ENCODE measurements at regions not wholly inside any gene's neighbourhood (a gene's known extent, or its start where the extent isn't known, plus 50 kb on each side); places are given as distances from the start of the nearest gene placed in this dataset.
"Not testable (repeated sequence)": the region's sequence is repeated elsewhere in the genome, so short reads cannot be mapped to it uniquely, and the experiment has no call there.

DNA sequence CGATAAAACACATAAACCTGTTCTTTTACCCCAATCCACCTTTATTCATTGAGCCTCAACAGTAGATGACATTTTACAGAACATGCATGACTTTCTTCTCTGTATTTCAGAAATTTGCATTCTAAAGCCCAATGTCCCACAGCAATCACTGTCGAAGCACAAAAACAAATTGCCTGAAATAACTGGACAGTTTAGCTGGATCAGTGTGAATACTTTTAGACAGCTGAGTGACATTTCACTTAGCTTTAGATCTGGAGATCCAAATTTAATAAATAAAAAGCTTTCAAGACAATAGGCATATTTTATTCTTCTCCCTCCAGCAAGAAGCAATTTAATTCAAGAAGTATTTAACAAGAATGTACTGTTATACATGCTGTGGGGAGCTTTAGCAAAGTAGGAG is 109.1 kb upstream of the FSCB start:
- no peak for DNase-seq

DNA sequence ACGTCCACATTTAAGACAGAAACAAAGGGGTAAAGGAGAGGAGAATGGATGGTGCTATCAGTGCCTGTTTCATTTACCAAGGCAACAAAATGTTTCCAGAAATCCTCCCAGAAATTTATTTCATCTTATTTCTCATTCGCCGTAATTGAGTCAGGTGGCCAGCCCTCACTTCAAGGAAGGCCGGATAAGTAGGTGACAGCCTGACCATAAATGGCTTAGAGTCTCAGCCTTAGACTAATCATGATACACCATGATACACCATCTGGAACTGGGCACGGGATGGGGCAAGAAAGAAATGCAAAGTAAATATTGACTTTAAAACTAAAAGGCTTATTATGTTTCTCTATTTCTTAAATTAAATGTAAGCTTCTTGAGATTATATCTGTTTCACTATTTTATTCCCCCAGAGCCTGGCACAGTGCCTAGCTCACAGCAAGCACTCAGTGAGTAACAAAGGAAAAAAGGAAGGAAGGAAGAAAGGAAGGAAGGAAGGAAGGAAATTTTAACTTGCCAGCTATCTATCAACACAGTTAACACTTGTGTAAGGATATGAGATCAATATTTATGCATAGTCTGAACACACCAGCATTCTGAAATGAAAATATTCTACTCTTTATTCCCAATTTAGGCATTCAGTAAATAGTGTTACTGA is 106.1 kb upstream of the FSCB start:
- DNase-seq: no peak

DNA sequence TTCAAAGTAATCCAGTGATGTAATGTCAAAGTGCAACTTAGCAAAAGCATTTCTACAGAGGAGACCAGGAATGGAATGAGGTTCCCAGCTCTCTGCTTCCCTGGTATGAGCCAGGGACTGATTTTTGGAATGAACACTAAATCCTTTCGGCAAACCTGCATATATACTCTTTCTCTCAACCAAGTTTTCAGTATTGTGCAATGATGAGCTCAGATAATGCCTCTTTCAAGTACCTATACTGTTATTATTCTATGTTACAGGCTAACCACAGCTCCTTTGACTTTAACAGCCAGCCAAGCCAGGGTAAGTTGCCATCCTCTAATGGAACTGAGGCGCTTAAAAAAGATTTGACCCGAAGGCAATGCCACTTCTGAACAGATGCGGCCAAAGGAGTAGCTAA is 104.9 kb upstream of the FSCB start:
- no peak for DNase-seq

DNA sequence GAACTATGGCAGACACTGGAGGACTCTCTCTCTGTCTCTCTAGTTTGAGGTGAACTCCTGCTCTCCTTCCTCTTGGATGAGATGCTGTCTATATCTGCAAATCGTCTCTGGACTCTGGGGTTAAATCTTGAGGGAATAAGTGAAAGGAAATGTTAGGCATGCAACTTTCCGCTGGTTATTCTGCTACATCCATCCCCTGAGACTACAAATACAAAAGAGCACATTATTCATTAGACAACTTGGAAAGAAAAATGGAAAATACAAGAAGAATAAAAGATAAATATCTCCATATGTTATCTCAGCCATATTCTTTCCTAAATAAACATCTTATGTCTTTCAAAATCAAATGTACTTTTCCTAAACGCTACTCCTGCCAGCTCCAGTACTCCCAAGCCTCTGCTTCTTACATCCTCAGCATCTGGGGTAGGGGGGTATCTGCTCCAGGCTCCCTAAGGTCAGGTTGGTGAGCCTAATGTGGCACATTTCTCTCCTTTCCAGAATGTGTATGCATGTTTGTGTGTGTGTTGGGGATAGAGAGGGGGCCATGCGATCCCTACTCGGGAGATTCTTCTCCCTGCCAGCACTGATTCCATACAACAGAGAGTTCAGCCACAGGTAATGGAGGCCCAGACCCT is 102.9 kb upstream of the FSCB start:
- no peak for DNase-seq

DNA sequence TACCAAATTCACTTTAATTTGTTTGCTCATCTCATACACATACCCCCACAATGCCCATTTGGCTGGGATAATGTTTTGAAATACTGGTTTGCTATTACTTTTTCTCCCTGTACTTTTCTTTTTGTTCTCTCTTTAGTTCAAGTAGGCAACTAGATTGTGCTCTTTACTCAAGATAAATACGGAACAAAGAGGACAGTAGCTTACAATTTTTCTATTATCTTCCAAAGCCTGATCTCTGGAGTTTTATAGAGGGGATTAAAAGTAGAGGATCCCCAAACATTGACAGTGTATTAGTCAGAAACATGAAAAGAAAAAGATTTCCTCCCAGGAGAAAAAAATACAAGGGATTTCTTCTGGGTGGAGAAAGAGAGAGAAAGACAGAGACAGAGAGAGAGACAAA is 102.1 kb upstream of the FSCB start:
- DNase-seq: no peak

DNA sequence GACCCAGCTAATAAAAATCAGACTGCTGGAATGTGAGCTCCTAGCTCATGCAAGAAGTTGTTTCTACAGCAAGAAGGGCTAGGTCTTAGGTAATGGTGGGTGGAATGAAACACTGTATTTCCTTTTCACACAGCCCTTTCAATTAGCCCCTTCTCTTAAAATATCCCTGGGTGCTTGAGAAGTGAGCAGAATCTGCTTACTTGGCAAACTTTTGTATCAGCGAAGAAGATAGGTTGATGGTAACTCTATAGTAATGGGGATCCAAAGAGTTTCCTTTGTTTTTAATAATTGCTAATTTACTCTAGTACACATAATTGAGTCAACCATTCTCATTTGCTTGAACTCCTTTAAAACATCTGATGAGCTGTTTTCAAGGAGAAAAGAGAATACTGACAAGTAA is 100.6 kb upstream of the FSCB start:
- no peak for DNase-seq

DNA sequence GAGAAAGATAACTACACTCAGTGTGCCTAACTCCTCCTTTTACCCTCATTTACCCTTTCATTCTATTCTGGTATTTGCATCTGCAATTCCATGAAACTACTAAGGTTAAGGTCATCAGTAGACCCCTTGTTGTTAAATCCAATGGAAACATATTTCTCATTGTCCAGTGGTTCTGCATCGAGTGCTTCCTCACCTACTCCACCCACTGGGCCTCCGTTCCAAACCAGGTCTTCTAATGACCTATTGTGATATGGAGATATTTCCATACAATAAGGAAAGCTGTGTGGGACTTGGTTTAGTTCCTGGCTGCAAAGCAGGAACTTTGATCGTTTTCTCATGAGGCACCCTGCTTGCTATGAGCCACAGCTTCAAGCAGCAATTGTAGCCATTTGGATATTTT is 99.5 kb upstream of the FSCB start:
- no peak for DNase-seq

DNA sequence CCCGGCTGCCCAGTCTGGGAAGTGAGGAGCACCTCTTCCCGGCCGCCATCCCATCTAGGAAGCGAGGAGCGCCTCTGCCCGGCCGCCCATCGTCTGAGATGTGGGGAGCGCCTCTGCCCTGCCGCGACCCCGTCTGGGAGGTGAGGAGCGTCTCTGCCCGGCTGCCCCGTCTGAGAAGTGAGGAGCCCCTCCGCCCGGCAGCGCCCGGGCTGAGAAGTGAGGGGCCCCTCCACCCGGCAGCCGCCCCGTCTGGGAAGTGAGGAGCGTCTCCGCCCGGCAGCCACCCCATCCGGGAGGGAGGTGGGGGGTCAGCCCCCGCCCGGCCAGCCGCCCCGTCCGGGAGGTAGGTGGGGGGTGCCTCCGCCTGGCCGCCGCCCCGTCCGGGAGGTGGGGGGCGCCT is 94.2 kb upstream of the FSCB start:
- DNase-seq: not testable (repeated sequence)

DNA sequence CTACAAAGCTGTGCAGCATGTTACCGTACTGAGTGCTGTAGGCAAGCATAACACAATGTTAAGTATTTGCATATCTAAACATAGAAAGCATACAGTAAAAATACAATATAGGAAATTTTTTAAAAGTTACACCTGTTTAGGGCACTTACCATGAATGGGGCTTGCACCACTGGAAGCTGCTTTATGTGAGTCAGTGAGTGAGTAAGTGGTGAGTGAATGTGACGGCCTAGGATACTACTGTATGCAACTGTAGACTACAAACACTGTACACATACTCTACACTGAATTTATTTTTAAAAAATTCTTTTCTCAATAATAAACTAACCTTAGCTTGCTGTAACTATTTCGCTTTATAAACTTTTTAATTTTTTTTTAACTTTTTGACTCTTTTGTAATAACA is 82.1 kb upstream of the FSCB start:
- no peak for DNase-seq

DNA sequence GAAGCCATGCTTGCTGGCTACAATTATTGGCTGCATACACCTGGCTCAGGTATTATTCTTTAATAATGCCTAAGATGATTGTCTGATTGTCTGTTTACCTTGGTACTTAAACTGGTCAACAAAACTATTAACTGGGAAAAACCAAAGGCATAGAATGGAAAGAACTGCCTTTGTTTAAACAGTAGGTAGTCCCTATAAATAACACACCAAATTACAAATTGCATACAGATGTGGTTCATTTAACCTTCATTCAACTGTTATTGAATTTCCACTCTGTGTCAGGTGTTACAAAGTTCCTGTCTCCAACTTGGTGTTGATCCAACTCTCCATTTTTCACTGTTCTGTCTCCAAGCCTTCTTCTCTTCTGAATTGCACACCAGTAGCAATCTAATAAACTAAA is 79.8 kb upstream of the FSCB start:
- no peak for DNase-seq

DNA sequence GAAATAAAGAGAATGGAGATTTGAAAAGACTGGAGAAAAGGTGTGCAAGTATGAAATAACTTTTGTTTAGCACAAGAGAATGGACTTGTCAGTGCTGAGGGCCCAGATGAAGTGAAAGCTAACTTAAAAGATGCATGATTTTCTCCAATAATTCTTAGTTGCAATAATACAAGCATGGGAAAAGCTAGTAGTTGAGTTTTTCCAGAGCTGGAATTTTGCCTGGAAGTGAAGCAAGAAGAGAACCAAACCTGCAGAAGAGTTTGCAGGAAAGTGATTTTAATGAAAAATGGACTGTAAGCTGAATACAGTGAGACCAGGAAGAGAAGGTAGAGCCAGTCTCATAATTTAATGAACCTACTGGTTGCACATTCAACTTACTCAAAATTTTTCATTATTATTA is 69.3 kb upstream of the FSCB start:
- no peak for DNase-seq

DNA sequence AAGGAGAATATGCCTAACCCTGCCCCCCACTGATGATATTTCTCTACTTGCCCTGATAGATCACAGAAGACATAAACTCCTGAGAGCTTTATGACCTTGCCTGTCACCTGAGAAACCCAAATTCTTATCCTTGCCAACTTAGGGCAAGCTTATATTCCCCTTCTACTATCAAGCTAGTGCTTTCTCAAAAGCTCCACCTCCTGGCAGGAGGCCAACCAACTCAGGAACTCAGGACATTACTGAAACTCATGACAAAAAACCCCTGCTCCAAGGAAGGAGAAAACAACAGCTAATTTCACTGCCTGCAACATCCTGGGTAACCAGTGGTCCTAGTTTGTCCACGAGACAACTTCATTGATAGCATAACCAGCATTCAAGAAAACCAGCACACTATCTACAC is 60.9 kb upstream of the FSCB start:
- no peak for DNase-seq

DNA sequence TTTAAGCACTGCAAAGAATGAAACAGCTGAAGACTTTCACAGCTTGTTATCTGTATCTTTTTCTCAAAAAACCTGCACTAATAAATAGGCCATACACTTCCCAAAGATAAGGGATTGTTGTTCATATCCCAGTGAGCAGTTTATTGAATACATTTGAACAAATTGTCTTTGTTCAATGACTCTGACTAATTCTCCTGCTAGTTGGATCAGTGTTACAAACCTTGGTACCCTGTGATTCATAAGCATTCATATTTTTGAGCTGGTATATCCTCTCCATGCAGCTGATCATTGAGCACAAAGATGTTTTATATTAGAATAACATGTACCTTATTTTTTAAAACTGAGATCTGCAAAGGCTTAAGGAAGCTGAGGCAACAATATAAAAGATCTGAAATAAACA is 58.9 kb upstream of the FSCB start:
- no peak for DNase-seq

DNA sequence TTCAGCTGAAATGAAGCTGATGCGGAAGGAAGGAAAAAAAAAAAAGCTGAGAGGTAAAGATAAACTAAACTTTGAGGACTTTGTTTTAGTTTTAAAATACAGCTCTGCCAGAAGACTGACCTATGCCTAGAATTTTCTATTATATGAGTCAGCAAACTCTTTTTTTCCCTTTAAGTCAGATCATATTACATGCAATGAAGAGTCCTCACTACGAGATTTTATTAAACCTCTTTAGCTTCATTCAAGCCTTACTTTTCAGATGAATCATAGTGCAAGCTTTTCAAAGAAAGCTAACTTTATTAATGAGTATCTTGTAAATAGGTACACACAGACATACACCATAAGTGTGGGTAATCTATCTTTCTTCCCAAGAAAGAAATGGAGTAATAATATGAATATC is 57.8 kb upstream of the FSCB start:
- DNase-seq: no peak

Measured in nucleus accumbens (tissue), 56 donors.